ENCODE measurements at regions not wholly inside any gene's neighbourhood (a gene's known extent, or its start where the extent isn't known, plus 50 kb on each side); places are given as distances from the start of the nearest gene placed in this dataset.
A peak's percentile ranks its signal among the peaks of the same experiment; 100 is the strongest.

DNA sequence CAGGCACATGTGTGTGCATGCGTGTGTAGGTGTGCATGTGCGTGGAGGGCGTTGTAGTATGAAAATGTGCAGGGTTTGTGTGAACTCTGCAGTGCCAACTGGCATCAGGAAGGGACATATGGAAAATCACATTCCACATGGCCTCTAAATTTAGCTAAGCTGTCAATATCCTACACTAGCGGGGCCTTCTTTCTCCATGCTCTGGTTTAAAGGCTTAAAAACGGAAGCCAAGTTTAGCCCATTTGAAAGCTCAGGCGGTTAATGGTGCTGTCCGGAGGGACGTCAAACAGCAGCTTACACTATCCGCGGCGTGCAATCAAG, 144.1 kb upstream of the NOCT start:
- no peak overlapping the region for H3K27ac ChIP-seq

DNA sequence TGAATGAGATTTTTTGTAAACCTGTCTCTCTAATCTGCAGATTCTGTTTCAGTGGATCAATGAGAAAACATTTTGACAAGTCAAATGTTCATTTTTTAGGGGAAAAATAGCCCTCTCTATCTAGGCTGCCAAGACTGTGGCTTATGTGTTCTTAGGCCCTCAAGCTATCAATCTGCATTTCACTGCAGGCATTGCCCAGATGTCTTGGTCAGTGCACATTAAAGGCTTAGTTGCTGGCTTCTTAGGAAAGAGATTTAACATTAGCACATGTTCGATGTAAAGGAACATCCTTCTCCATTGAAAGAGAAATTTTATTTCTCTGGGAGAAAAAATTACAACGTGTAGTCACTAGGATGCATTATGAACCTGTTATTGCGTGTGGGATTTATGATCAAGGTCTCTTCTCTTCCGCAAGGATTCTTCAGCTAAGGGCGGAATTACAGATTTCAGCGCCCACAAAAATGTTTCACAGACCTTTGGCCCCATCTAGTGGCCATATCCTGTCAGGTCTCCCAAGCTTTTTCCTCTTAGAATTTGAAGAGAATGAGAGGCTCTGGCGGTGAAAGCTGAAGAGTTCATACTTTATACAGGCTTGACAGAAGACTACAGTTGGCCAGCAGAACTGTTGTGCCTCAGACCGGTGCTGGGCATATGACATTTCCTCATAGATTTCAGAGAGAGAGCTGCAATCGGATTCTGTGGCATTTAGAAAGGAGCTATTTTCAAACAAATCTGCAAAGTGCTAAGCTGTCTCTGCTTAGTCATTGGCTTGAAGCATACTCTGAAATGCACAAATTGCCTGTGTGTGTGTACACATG, 144.6 kb upstream of the NOCT start:
- H3K27ac ChIP-seq, result no peak overlapping the region
- DNase-seq, result no peak
- intact Hi-C loops (cut with DNase I; ENCODE audit: low total_unique reads), result no loop called here
- TF ChIP-seq, protein P1, sequence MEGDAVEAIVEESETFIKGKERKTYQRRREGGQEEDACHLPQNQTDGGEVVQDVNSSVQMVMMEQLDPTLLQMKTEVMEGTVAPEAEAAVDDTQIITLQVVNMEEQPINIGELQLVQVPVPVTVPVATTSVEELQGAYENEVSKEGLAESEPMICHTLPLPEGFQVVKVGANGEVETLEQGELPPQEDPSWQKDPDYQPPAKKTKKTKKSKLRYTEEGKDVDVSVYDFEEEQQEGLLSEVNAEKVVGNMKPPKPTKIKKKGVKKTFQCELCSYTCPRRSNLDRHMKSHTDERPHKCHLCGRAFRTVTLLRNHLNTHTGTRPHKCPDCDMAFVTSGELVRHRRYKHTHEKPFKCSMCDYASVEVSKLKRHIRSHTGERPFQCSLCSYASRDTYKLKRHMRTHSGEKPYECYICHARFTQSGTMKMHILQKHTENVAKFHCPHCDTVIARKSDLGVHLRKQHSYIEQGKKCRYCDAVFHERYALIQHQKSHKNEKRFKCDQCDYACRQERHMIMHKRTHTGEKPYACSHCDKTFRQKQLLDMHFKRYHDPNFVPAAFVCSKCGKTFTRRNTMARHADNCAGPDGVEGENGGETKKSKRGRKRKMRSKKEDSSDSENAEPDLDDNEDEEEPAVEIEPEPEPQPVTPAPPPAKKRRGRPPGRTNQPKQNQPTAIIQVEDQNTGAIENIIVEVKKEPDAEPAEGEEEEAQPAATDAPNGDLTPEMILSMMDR (IDR thresholded peaks at IDR 0.05 in 8 of 11, conservative IDR thresholded peaks at IDR 0.05 in 3 of 11), result peak; percentile 53 to 86 (median 82)
- TF ChIP-seq POLR2A (IDR thresholded peaks at IDR 0.05), result no peak
- WGBS, 5 donors, result 11 to 15% (median 12%) methylated on average over 9 of the region's 9 CpGs
- H3K9me3 ChIP-seq, result no peaks in the 10 kb centered on the region
- peaks cover 0 to 9% (median 4%) of the 10 kb centered on the region in 6 donors for H3K4me1 ChIP-seq
- H3K27me3 ChIP-seq (replicated peaks in 1 of 7), result peaks cover 0 to 15% (median 8%) of the 10 kb centered on the region in 7 donors
- no peak overlapping the region for H3K4me3 ChIP-seq
- no peaks in the 10 kb centered on the region for H3K36me3 ChIP-seq

More for the DNA sequence above, 144.1 kb upstream of the NOCT start:
- intact Hi-C loops (cut with DNase I; ENCODE audit: low total_unique reads), result no loop called here
- no peaks in the 10 kb centered on the region for H3K36me3 ChIP-seq
- TF ChIP-seq POLR2AphosphoS5 (IDR thresholded peaks at IDR 0.05) (no peak), POLR2A (IDR thresholded peaks at IDR 0.05) (no peak)
- TF ChIP-seq, protein P1 (IDR thresholded peaks at IDR 0.05 in 8 of 11, conservative IDR thresholded peaks at IDR 0.05 in 3 of 11), result no peak
- no peak overlapping the region for H3K4me3 ChIP-seq
- H3K27me3 ChIP-seq (replicated peaks in 1 of 7), result peaks cover 0 to 15% (median 8%) of the 10 kb centered on the region in 7 donors
- no peaks in the 10 kb centered on the region for H3K9me3 ChIP-seq
- no peak for DNase-seq
- peaks cover 0 to 9% (median 4%) of the 10 kb centered on the region in 6 donors for H3K4me1 ChIP-seq
- 73 to 82% (median 76%) methylated on average over 11 of the region's 11 CpGs for WGBS, 5 donors

- no peak overlapping the region for H3K4me3 ChIP-seq
- no peak overlapping the region for H3K27ac ChIP-seq
- H3K27me3 ChIP-seq (replicated peaks in 1 of 7), result peaks cover 0 to 23% (median 8%) of the 10 kb centered on the region in 7 donors
- no peaks in the 10 kb centered on the region for H3K36me3 ChIP-seq
- no peaks in the 10 kb centered on the region for H3K9me3 ChIP-seq
- TF ChIP-seq POLR2AphosphoS5 (IDR thresholded peaks at IDR 0.05), result no peak
- H3K4me1 ChIP-seq, result peaks cover 0 to 9% (median 4%) of the 10 kb centered on the region in 6 donors
- intact Hi-C loops (cut with DNase I; ENCODE audit: low total_unique reads), result no loop called here
- DNase-seq, result no peak
Measured at GRCh38 chr4:138869631-138870030, 145.9 kb upstream of the NOCT start.

GRCh38 chr4:138869165-138869564, 146.4 kb upstream of the NOCT start:
- H3K4me3 ChIP-seq, result no peak overlapping the region
- H3K27ac ChIP-seq, result no peak overlapping the region
- no peak for DNase-seq
- peaks cover 0 to 23% (median 8%) of the 10 kb centered on the region in 7 donors for H3K27me3 ChIP-seq (replicated peaks in 1 of 7)
- WGBS, 5 donors, result 56 to 77% (median 63%) methylated on average over 1 of the region's 1 CpG
- intact Hi-C loops (cut with DNase I; ENCODE audit: low total_unique reads), result no loop called here
- peaks cover 0 to 9% (median 4%) of the 10 kb centered on the region in 6 donors for H3K4me1 ChIP-seq
- no peak for TF ChIP-seq POLR2A (IDR thresholded peaks at IDR 0.05)
- TF ChIP-seq, protein P1 (IDR thresholded peaks at IDR 0.05 in 8 of 11, conservative IDR thresholded peaks at IDR 0.05 in 3 of 11), result no peak
- no peak for TF ChIP-seq POLR2AphosphoS5 (IDR thresholded peaks at IDR 0.05)
- H3K36me3 ChIP-seq, result no peaks in the 10 kb centered on the region
- H3K9me3 ChIP-seq, result no peaks in the 10 kb centered on the region
